BJ (cell line): ENCODE measurements at regions not wholly inside any gene's neighbourhood (a gene's known extent, or its start where the extent isn't known, plus 50 kb on each side); places are given as distances from the start of the nearest gene placed in this dataset.

Source experiments
- CTCF ChIA-PET: fragments of 350-600 bp; formaldehyde crosslinking; extraction: SDS; loops from one replicate; lab custom pipeline; 2021; ENCODE audit warnings: antibody characterized with exemption, inconsistent platforms; lab: Yijun Ruan, JAX
- POLR2A ChIA-PET: fragments of 300-600 bp; sonication (Branson Sonifier 250); formaldehyde crosslinking; extraction: SDS; loops from one replicate; lab custom pipeline; 2021; ENCODE audit warnings: antibody characterized with exemption; lab: Charles Lee
- DNase-seq: peaks from one replicate; pipeline ENCODE4 v3.0.0-alpha.2; 2011; ENCODE audit warnings: low read depth
- H3K27me3 ChIP-seq: 2 replicates; pipeline ENCODE4 v1.6.0; 2011; ENCODE audit warnings: low read length; ENCODE audit not compliant: control insufficient read depth, insufficient read depth
- H3K36me3 ChIP-seq: 2 replicates; pipeline ENCODE4 v1.5.1; 2011; ENCODE audit warnings: low read length; ENCODE audit not compliant: control insufficient read depth, insufficient read depth
- H3K4me3 ChIP-seq: 2 replicates; pipeline ENCODE4 v1.5.1; 2011; ENCODE audit warnings: low read depth, mild to moderate bottlenecking, control low read depth, low read length
- TF ChIP-seq, protein P1 (sequence below): IDR thresholded peaks from 2 replicates; pipeline ENCODE4 v1.5.1; 2011; ENCODE audit warnings: low read depth, mild to moderate bottlenecking, control low read depth, inconsistent platforms, low read length, moderate library complexity; ENCODE audit not compliant: insufficient read depth

DNA sequence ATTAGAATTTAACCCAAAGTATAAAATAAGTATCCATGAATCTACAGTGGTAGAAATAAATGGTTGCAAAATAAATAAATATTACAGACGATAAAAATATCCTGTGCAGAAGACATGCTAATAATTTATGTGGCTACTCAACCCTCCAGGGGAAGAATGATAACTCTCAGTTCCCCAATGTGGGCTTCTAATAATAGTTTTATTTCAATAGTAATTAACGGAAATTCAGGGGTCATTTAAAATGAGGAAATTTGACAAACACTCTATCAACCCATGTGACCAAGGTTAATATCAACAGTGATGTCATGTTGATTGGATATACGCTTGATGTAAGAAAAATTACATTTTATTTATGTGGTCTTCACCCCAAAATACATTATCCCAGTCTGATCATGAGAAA is 1082.6 kb upstream of the LRRTM3 start:
- DNase-seq = no peak
- no peaks in the 10 kb centered on the region for H3K36me3 ChIP-seq
- no peak overlapping the region for H3K4me3 ChIP-seq
- ChIA-PET POLR2A (no interaction called here), CTCF (no interaction called here)
- H3K27me3 ChIP-seq = no peaks in the 10 kb centered on the region
- TF ChIP-seq, protein P1, sequence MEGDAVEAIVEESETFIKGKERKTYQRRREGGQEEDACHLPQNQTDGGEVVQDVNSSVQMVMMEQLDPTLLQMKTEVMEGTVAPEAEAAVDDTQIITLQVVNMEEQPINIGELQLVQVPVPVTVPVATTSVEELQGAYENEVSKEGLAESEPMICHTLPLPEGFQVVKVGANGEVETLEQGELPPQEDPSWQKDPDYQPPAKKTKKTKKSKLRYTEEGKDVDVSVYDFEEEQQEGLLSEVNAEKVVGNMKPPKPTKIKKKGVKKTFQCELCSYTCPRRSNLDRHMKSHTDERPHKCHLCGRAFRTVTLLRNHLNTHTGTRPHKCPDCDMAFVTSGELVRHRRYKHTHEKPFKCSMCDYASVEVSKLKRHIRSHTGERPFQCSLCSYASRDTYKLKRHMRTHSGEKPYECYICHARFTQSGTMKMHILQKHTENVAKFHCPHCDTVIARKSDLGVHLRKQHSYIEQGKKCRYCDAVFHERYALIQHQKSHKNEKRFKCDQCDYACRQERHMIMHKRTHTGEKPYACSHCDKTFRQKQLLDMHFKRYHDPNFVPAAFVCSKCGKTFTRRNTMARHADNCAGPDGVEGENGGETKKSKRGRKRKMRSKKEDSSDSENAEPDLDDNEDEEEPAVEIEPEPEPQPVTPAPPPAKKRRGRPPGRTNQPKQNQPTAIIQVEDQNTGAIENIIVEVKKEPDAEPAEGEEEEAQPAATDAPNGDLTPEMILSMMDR = no peak

- no peak for DNase-seq
- Histone ChIP-seq H3K4me3 (no peak overlapping the region), H3K36me3 (no peaks in the 10 kb centered on the region), H3K27me3 (no peaks in the 10 kb centered on the region)
- POLR2A ChIA-PET = no interaction called here
- CTCF ChIA-PET = no interaction called here
- TF ChIP-seq, protein P1 = no peak
Measured at GRCh38 chr10:65845916-65846315, 1079.9 kb upstream of the LRRTM3 start.

- no peak for DNase-seq
- POLR2A ChIA-PET = no interaction called here
- Histone ChIP-seq H3K4me3 (no peak overlapping the region), H3K36me3 (no peaks in the 10 kb centered on the region), H3K27me3 (no peaks in the 10 kb centered on the region)
- TF ChIP-seq, protein P1 = no peak
- CTCF ChIA-PET = no interaction called here
Measured at GRCh38 chr10:65846541-65846940, 1079.3 kb upstream of the LRRTM3 start.

- TF ChIP-seq, protein P1 = no peak
- ChIA-PET POLR2A (no interaction called here), CTCF (interaction anchor here (0.6 kb wide), 1 partner anchor 333 kb away, joined by 3 read pairs; no protein-coding TSS in a partner anchor)
- H3K4me3 ChIP-seq = no peak overlapping the region
- H3K36me3 ChIP-seq = no peaks in the 10 kb centered on the region
- no peaks in the 10 kb centered on the region for H3K27me3 ChIP-seq
- DNase-seq = no peak
Measured at GRCh38 chr10:65846949-65847348, 1078.9 kb upstream of the LRRTM3 start.

- no peak for DNase-seq
- ChIA-PET POLR2A (no interaction called here), CTCF (interaction anchor here (0.6 kb wide), 1 partner anchor 332 kb away, joined by 3 read pairs; no protein-coding TSS in a partner anchor)
- Histone ChIP-seq H3K4me3 (no peak overlapping the region), H3K36me3 (no peaks in the 10 kb centered on the region), H3K27me3 (no peaks in the 10 kb centered on the region)
- TF ChIP-seq, protein P1 = no peak
Measured at GRCh38 chr10:65847436-65848230, 1078.2 kb upstream of the LRRTM3 start.
